ENCODE measurements at regions not wholly inside any gene's neighbourhood (a gene's known extent, or its start where the extent isn't known, plus 50 kb on each side); places are given as distances from the start of the nearest gene placed in this dataset.
"Not testable (repeated sequence)": the region's sequence is repeated elsewhere in the genome, so short reads cannot be mapped to it uniquely, and the experiment has no call there.

DNA sequence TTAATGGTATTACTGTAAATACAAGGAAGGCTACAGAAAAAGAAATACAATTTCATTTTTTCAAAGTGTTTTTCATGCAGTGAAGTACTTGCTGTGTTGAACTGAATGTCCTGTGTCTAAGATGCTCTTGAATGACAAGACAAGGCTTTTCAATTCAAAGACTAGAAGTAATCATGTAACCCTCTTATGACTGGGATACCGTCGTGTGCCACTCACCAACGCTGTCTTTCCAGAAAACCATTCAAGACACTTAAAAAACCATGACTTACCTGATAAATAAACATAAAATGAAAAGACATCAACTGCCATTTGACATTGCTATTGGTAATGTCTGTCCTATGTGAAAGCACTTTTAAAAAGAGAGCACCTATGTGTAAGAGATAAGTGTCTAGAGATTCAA, 183.1 kb upstream of the DPP10 start:
- no peak for DNase-seq (ENCODE audit: low spot score)

GRCh38 chr2:114261366-114261765, 181.1 kb upstream of the DPP10 start:
- DNase-seq (ENCODE audit: low spot score), result no peak

DNA sequence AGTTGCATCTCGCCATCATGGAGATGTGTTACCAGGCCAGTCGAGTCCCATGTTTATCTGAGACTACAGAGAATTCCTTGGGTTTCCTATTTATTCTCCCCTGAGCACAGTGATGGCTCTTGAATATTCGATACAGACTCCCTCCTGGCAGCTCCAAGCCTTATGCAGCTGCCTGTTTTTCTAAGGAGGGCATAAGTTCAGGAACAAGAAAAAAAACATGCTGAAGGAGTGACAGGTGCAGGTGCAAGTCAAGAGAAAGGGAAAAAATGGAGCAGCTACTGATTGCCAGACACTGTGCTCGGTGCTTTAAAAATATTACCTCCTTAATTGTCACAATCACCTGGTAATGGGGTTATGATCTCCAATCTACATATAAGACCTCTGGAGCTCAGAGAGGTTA, 177.2 kb upstream of the DPP10 start:
- DNase-seq (ENCODE audit: low spot score), result no peak

- DNase-seq (ENCODE audit: low spot score), result no peak
Measured at GRCh38 chr2:114274957-114275356, 167.5 kb upstream of the DPP10 start.

- no peak for DNase-seq (ENCODE audit: low spot score)
Measured at GRCh38 chr2:114281188-114281587, 161.3 kb upstream of the DPP10 start.

DNA sequence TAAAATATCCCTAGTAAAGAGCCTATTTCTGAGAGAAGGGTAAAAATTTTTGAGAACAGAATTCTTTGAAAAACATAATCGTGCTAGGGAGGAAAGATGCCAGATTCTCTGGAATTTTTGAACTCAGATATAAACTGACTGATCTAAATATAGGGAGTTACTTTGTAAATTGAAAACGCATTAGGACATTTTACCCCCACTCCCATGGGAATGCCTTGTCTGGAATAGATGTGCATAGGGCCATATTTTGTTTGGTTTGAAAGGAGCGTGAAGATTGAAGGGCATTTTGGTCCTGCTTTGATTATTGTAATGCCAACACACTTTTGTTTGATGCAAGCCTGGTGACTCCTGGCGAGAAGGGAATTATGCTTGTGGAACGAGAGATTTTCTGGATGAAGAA, 158.7 kb upstream of the DPP10 start:
- DNase-seq (ENCODE audit: low spot score), result no peak

DNA sequence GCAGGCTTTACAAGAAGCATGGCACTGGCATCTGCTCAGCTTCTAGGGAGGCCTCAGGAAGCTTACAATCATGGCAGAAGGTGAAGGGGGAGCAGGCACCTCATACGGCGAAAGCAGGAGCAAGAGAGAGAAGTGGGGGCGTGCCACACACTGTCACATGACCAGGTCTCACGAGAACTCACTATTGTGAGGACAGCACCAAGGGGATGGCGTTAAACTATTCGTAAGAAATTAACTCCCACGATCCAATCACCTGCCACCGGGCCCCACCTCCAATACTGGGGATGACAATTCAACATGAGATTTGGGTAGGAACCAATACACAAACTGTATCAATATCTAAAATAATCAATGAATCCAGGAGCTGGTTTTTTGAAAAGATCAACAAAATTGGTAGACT, 156.0 kb upstream of the DPP10 start:
- no peak for DNase-seq (ENCODE audit: low spot score)

GRCh38 chr2:114293355-114293754, 149.1 kb upstream of the DPP10 start:
- DNase-seq (ENCODE audit: low spot score), result no peak

- DNase-seq (ENCODE audit: low spot score), result no peak
Measured at GRCh38 chr2:114294741-114295140, 147.7 kb upstream of the DPP10 start.

DNA sequence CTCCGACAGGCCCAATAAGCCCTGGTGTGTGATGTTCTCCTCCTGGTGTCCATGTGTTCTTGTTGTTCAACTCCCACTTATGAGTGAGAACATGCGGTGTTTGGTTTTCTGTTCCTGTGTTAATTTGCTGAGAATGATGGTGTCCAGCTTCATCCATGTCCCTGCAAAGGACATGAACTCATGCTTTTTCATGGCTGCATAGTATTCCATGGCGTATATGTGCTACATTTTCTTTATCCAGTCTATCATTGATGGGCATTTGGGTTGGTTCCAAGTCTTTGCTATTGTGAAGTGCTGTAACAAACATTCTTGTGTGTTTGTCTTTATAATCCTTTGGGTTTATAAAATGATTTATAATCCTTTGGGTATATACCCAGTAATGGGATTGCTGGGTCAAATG, 142.1 kb upstream of the DPP10 start:
- DNase-seq (ENCODE audit: low spot score), result not testable (repeated sequence)

- DNase-seq (ENCODE audit: low spot score), result no peak
Measured at GRCh38 chr2:114316532-114317300, 125.7 kb upstream of the DPP10 start.

DNA sequence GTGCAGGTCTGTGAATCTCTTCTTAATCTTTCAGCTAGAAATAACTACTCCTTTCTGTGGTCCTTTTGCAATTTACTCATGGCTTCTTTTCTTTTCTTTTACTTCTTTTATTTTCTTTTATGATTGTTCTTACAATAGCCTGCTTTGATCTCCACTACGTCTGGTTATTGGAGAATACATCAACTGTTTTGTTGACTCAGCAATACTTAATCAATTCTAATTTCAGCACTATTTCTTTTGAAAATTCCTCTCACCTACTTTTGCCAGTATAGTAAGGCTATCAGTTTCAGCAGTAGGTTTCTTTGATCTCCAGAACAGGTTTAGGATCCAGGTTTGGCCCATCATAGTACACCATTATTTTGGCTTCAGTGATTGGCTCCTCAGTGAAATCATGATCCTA, 111.8 kb upstream of the DPP10 start:
- no peak for DNase-seq (ENCODE audit: low spot score)

GRCh38 chr2:114331934-114332333, 110.5 kb upstream of the DPP10 start:
- DNase-seq (ENCODE audit: low spot score), result no peak

DNA sequence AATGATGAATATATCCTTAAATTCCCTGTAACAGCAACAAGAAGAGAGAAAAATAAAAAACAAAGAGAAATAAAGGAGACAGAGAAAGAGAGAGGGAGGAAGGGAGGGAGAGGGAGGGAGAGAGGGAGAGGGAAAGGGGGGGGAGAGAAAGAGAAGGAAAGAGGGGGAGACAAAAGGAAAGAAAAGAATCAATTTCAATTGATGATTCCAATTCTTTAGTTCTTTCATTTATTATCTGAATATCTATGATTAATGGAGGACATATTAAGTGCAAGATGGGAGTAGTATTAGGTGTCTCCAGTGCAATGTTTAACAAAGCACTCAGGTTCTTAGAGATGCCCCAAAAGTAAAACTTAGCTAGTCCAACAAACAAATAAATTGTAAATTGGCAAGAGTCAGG, 97.2 kb upstream of the DPP10 start:
- DNase-seq (ENCODE audit: low spot score), result no peak

- no peak for DNase-seq (ENCODE audit: low spot score)
Measured at GRCh38 chr2:114346658-114347057, 95.8 kb upstream of the DPP10 start.

- no peak for DNase-seq (ENCODE audit: low spot score)
Measured at GRCh38 chr2:114350186-114350725, 92.2 kb upstream of the DPP10 start.

- no peak for DNase-seq (ENCODE audit: low spot score)
Measured at GRCh38 chr2:114352988-114353387, 89.5 kb upstream of the DPP10 start.

GRCh38 chr2:114354199-114354598, 88.2 kb upstream of the DPP10 start:
- no peak for DNase-seq (ENCODE audit: low spot score)

- DNase-seq (ENCODE audit: low spot score), result no peak
Measured at GRCh38 chr2:114368705-114369104, 73.7 kb upstream of the DPP10 start.

- DNase-seq (ENCODE audit: low spot score), result not testable (repeated sequence)
Measured at GRCh38 chr2:114371721-114372120, 70.7 kb upstream of the DPP10 start.

DNA sequence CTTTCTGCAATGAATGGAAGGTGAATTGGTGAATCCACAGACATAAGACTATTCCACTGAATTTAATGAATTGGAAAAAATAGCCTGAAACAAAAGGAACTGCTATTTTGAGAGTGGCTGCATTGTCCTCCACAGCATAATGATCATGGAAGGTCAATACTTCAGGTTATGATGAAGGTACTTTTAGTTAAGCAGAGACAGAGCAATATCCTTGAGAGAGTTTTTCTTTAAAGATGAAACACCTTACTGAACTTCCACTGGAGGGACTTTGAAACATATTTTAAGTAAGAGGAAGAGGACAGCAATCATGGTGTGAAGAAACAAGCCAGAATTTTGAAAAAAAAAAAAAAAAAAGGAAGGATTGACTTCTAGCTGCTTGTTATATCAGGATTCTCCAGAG, 68.8 kb upstream of the DPP10 start:
- no peak for DNase-seq (ENCODE audit: low spot score)

DNA sequence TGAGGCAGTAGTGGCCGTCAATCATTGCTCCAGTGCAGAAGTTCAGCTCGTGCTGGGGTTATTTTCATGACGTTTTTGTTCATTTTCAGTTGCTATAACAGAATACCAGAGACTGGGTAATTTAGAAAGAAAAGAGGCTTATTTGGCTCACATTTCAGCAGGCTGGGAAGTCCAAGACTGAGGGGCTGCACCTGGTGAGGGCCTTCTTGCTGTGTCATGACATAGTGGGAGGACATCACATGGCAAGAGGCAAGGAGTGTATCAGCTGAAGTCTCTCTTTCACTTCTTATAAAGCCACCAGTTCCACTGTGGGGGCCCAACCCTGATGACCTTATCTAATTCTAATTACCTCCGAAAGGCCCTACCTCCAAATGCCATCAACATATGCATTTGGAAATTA, 58.0 kb upstream of the DPP10 start:
- no peak for DNase-seq (ENCODE audit: low spot score)

- no peak for DNase-seq (ENCODE audit: low spot score)
Measured at GRCh38 chr2:114389021-114389420, 53.4 kb upstream of the DPP10 start.
